ENCODE measurements at regions not wholly inside any gene's neighbourhood (a gene's known extent, or its start where the extent isn't known, plus 50 kb on each side); places are given as distances from the start of the nearest gene placed in this dataset.

- Mint-ChIP-seq H3K27me3 (ENCODE audit: low read depth) (peaks cover 16% of the 10 kb centered on the region), H3K27ac (no peak overlapping the region), H3K4me1 (no peaks in the 10 kb centered on the region), H3K36me3 (ENCODE audit: low read depth) (no peaks in the 10 kb centered on the region), H3K9me3 (no peaks in the 10 kb centered on the region), H3K4me3 (no peak overlapping the region)
- no peak for TF ChIP-seq CTCF (IDR thresholded peaks at IDR 0.05; ENCODE audit: unreplicated experiment in 3 of 3)
Measured at GRCh38 chr2:71990826-71991225, 156.8 kb downstream of the CYP26B1 start.

GRCh38 chr2:71990122-71990521, 157.5 kb downstream of the CYP26B1 start:
- H3K4me3 Mint-ChIP-seq: no peak overlapping the region

GRCh38 chr2:71989671-71990070, 158.0 kb downstream of the CYP26B1 start:
- H3K36me3 Mint-ChIP-seq (ENCODE audit: low read depth): no peaks in the 10 kb centered on the region
- H3K4me3 Mint-ChIP-seq: no peak overlapping the region

More at GRCh38 chr2:71990122-71990521, 157.5 kb downstream of the CYP26B1 start:
- Mint-ChIP-seq H3K4me1 (no peaks in the 10 kb centered on the region), H3K27ac (no peak overlapping the region), H3K9me3 (peaks cover 5% of the 10 kb centered on the region), H3K27me3 (ENCODE audit: low read depth) (peaks cover 13% of the 10 kb centered on the region), H3K36me3 (ENCODE audit: low read depth) (no peaks in the 10 kb centered on the region)
- no peak for TF ChIP-seq CTCF (IDR thresholded peaks at IDR 0.05; ENCODE audit: unreplicated experiment in 3 of 3)

GRCh38 chr2:71988170-71988569, 159.5 kb downstream of the CYP26B1 start:
- Mint-ChIP-seq H3K27ac (no peak overlapping the region), H3K4me3 (no peak overlapping the region), H3K27me3 (ENCODE audit: low read depth) (peaks cover 12% of the 10 kb centered on the region), H3K36me3 (ENCODE audit: low read depth) (no peaks in the 10 kb centered on the region), H3K9me3 (peaks cover 8% of the 10 kb centered on the region), H3K4me1 (no peaks in the 10 kb centered on the region)
- no peak for TF ChIP-seq CTCF (IDR thresholded peaks at IDR 0.05; ENCODE audit: unreplicated experiment in 3 of 3)

More at GRCh38 chr2:71989671-71990070, 158.0 kb downstream of the CYP26B1 start:
- no peak overlapping the region for H3K27ac Mint-ChIP-seq
- H3K27me3 Mint-ChIP-seq (ENCODE audit: low read depth): peaks cover 12% of the 10 kb centered on the region
- TF ChIP-seq CTCF (IDR thresholded peaks at IDR 0.05; ENCODE audit: unreplicated experiment in 3 of 3): no peak
- no peaks in the 10 kb centered on the region for H3K4me1 Mint-ChIP-seq
- H3K9me3 Mint-ChIP-seq: peaks cover 8% of the 10 kb centered on the region

- Mint-ChIP-seq H3K9me3 (peaks cover 35% of the 10 kb centered on the region), H3K4me3 (no peak overlapping the region), H3K27ac (no peak overlapping the region), H3K36me3 (ENCODE audit: low read depth) (no peaks in the 10 kb centered on the region), H3K4me1 (no peaks in the 10 kb centered on the region), H3K27me3 (ENCODE audit: low read depth) (peaks cover 20% of the 10 kb centered on the region)
- no peak for TF ChIP-seq CTCF (IDR thresholded peaks at IDR 0.05; ENCODE audit: unreplicated experiment in 3 of 3)
Measured at GRCh38 chr2:71976685-71977084, 171.0 kb downstream of the CYP26B1 start.

GRCh38 chr2:71974846-71975245, 172.8 kb downstream of the CYP26B1 start:
- Mint-ChIP-seq H3K27ac (no peak overlapping the region), H3K27me3 (ENCODE audit: low read depth) (peaks cover 19% of the 10 kb centered on the region), H3K9me3 (peaks cover 23% of the 10 kb centered on the region), H3K36me3 (ENCODE audit: low read depth) (no peaks in the 10 kb centered on the region), H3K4me3 (no peak overlapping the region), H3K4me1 (no peaks in the 10 kb centered on the region)
- no peak for TF ChIP-seq CTCF (IDR thresholded peaks at IDR 0.05; ENCODE audit: unreplicated experiment in 3 of 3)

All from nephron (organoid).